H4 (cell line): ENCODE measurements at regions not wholly inside any gene's neighbourhood (a gene's known extent, or its start where the extent isn't known, plus 50 kb on each side); places are given as distances from the start of the nearest gene placed in this dataset.
"Not testable (repeated sequence)": the region's sequence is repeated elsewhere in the genome, so short reads cannot be mapped to it uniquely, and the experiment has no call there.

ENCODE experiments used
- DNase-seq: peaks from one replicate; pipeline ENCODE4 v3.0.0-alpha.2; 2015; ENCODE audit warnings: low spot score

GRCh38 chr22:11253000-11253511, 4274.9 kb upstream of the OR11H1 start:
- peak; percentile 0 for DNase-seq

- not testable (repeated sequence) for DNase-seq
Observed at GRCh38 chr22:11270981-11271380, 4257.0 kb upstream of the OR11H1 start.

GRCh38 chr22:11285116-11285838, 4242.7 kb upstream of the OR11H1 start:
- peak; percentile 38 for DNase-seq

GRCh38 chr22:11285839-11286205, 4242.2 kb upstream of the OR11H1 start:
- peak; percentile 20 for DNase-seq

GRCh38 chr22:11288246-11289220, 4239.5 kb upstream of the OR11H1 start:
- not testable (repeated sequence) for DNase-seq

- DNase-seq: not testable (repeated sequence)
Observed at GRCh38 chr22:11298126-11298893, 4229.7 kb upstream of the OR11H1 start.

- DNase-seq: not testable (repeated sequence)
Observed at GRCh38 chr22:11302427-11302826, 4225.6 kb upstream of the OR11H1 start.

- not testable (repeated sequence) for DNase-seq
Observed at GRCh38 chr22:11302904-11303303, 4225.1 kb upstream of the OR11H1 start.

- DNase-seq: not testable (repeated sequence)
Observed at GRCh38 chr22:11305179-11305578, 4222.8 kb upstream of the OR11H1 start.

GRCh38 chr22:11306933-11307518, 4221.0 kb upstream of the OR11H1 start:
- DNase-seq: not testable (repeated sequence)

- DNase-seq: no peak
Observed at GRCh38 chr22:11307998-11308397, 4220.0 kb upstream of the OR11H1 start.

GRCh38 chr22:11309777-11310176, 4218.2 kb upstream of the OR11H1 start:
- DNase-seq: not testable (repeated sequence)

GRCh38 chr22:11310647-11311046, 4217.3 kb upstream of the OR11H1 start:
- DNase-seq: not testable (repeated sequence)

GRCh38 chr22:11312640-11313039, 4215.4 kb upstream of the OR11H1 start:
- not testable (repeated sequence) for DNase-seq

GRCh38 chr22:11313040-11313759, 4214.8 kb upstream of the OR11H1 start:
- DNase-seq: not testable (repeated sequence)

GRCh38 chr22:11318633-11319032, 4209.4 kb upstream of the OR11H1 start:
- not testable (repeated sequence) for DNase-seq

GRCh38 chr22:11324439-11325037, 4203.5 kb upstream of the OR11H1 start:
- DNase-seq: not testable (repeated sequence)

GRCh38 chr22:11325767-11326166, 4202.2 kb upstream of the OR11H1 start:
- no peak for DNase-seq

- not testable (repeated sequence) for DNase-seq
Observed at GRCh38 chr22:11341387-11342068, 4186.5 kb upstream of the OR11H1 start.
